Activated CD8-positive, alpha-beta T cell treated with anti-CD3 and anti-CD28 coated beads, Interleukin-2, amount 10 ng/mL, durations not matched to agents 7 days and 5 days (primary cell): ENCODE measurements at regions not wholly inside any gene's neighbourhood (a gene's known extent, or its start where the extent isn't known, plus 50 kb on each side); places are given as distances from the start of the nearest gene placed in this dataset.

Experiments used
- ATAC-seq: fragments of 150-1000 bp; cut with Tn5 transposase; one replicate; pipeline ENCODE4 v1.10.0; 2021; ENCODE audit warnings: moderate library complexity
- CTCF ChIA-PET: fragments of 350-600 bp; sonication (Branson Sonifier 250); formaldehyde crosslinking; loops from one replicate; lab custom pipeline; 2021; ENCODE audit warnings: antibody characterized with exemption; lab: Charles Lee
- POLR2A ChIA-PET: fragments of 350-600 bp; sonication (Branson Sonifier 250); formaldehyde crosslinking; loops from one replicate; lab custom pipeline; 2021; ENCODE audit warnings: antibody characterized with exemption; lab: Charles Lee
- DNase-seq: peaks from one replicate; pipeline ENCODE4 v3.0.0-alpha.2; 2020
- H3K27ac Mint-ChIP-seq: one replicate; pipeline ENCODE4 v1.8.0; 2021; ENCODE audit warnings: mild to moderate bottlenecking, mixed read lengths
- H3K27me3 Mint-ChIP-seq: one replicate; pipeline ENCODE4 v1.8.0; 2021; ENCODE audit warnings: low read depth, mixed read lengths
- H3K36me3 Mint-ChIP-seq: one replicate; pipeline ENCODE4 v1.8.0; 2021; ENCODE audit warnings: low read depth, mixed read lengths
- H3K4me1 Mint-ChIP-seq: one replicate; pipeline ENCODE4 v1.8.0; 2021; ENCODE audit warnings: low read depth, mixed read lengths
- H3K4me3 Mint-ChIP-seq: one replicate; pipeline ENCODE4 v1.8.0; 2021; ENCODE audit warnings: mild to moderate bottlenecking, mixed read lengths
- H3K9me3 Mint-ChIP-seq: one replicate; pipeline ENCODE4 v1.8.0; 2022; ENCODE audit warnings: mixed read lengths; ENCODE audit not compliant: insufficient read depth

DNA sequence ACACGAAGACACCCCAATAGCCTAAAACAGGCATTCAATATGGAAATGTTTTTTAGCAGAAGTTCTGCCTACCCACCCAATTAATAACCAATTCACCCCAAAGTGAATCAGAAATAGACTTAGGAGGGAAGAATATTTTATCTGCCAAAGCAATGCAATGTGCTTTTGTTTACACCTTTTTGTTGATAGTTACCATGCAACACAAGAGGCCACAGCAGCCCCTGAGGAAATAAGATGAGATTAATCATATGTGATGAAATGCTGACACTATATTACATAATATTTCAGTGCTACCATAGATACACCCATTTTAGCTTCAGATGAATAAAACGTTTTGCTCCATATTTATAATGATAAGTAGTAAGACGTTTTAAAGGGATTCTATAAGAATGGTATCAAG lies 60.9 kb upstream of the RGS2 start:
- DNase-seq: no peak
- CTCF ChIA-PET: no interaction called here

DNA sequence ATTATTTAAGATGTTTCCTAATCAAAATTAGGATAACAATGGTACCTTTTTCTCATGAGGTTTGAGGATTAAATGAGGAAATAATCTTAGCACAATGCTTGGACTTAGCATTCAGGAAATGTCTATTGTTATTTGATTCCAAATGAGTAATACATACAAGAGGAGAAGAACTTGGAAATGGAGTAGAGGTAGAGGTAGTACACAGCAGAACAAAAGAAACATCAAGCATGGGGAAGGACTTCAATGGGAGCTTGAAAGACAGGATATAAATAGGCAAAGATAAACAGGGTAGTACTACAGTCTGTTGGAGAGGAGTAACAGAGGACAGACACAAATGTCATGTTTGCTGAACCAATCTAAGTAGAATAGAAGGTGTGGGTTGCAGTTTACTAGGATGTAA lies 59.5 kb upstream of the RGS2 start:
- Mint-ChIP-seq H3K9me3 (no peaks in the 10 kb centered on the region), H3K36me3 (no peaks in the 10 kb centered on the region), H3K27me3 (no peaks in the 10 kb centered on the region), H3K4me3 (no peak overlapping the region), H3K27ac (no peak overlapping the region), H3K4me1 (no peaks in the 10 kb centered on the region)
- DNase-seq: no peak
- no peak for ATAC-seq
- ChIA-PET CTCF (no interaction called here), POLR2A (no interaction called here)

More for the DNA sequence above, 60.9 kb upstream of the RGS2 start:
- Mint-ChIP-seq H3K27me3 (no peaks in the 10 kb centered on the region), H3K4me3 (no peak overlapping the region), H3K27ac (no peak overlapping the region), H3K36me3 (no peaks in the 10 kb centered on the region), H3K9me3 (no peaks in the 10 kb centered on the region), H3K4me1 (no peaks in the 10 kb centered on the region)
- ATAC-seq: no peak
- POLR2A ChIA-PET: no interaction called here

DNA sequence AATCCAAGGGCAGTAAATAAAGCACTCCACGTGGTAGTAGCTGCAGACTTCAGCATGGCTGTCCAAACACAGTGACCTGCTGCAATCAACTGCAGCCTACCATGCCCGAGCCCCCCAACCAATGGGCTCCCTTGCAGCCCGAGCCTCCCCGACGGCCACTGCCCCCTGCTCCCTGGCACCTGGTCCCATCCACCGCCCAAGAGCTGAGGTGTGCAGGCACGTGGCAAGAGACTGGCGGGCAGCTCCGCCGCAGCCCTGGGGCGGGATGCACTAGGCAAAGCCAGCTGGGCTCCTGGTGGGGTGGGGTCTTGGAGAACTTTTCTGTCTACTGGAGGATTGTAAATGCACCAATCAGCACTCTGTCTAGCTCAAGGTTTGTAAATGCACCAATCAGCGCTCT lies 57.6 kb upstream of the RGS2 start:
- ATAC-seq (no peak), DNase-seq (no peak)
- CTCF ChIA-PET: no interaction called here
- Mint-ChIP-seq H3K9me3 (no peaks in the 10 kb centered on the region), H3K36me3 (no peaks in the 10 kb centered on the region), H3K27me3 (no peaks in the 10 kb centered on the region), H3K4me3 (no peak overlapping the region), H3K27ac (no peak overlapping the region), H3K4me1 (no peaks in the 10 kb centered on the region)
- POLR2A ChIA-PET: no interaction called here

DNA sequence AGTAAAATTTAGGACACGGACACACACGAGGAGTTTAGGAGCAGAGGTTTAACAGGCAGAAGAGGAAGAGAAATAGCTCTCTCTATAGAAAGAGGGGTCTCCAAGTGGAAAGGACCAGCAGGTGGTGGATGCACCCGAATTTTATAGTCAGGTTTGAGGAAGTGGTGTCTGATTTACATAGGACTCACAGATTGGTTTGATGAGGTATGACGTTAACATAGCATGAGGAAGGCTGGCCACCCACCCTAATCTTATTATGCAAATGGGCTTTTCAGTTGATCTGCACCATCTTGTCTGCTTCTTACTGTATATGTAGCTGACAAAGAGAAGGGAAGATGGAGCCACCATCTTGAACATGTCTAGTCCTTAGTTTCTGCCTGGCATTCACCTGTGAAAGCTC lies 52.5 kb upstream of the RGS2 start:
- H3K27ac Mint-ChIP-seq: no peak overlapping the region
- DNase-seq (no peak), ATAC-seq (no peak)
- ChIA-PET POLR2A (no interaction called here), CTCF (no interaction called here)
- no peak overlapping the region for H3K4me3 Mint-ChIP-seq
- peaks cover 4% of the 10 kb centered on the region for H3K27me3 Mint-ChIP-seq
- no peaks in the 10 kb centered on the region for H3K36me3 Mint-ChIP-seq
- H3K4me1 Mint-ChIP-seq: no peaks in the 10 kb centered on the region
- no peaks in the 10 kb centered on the region for H3K9me3 Mint-ChIP-seq

DNA sequence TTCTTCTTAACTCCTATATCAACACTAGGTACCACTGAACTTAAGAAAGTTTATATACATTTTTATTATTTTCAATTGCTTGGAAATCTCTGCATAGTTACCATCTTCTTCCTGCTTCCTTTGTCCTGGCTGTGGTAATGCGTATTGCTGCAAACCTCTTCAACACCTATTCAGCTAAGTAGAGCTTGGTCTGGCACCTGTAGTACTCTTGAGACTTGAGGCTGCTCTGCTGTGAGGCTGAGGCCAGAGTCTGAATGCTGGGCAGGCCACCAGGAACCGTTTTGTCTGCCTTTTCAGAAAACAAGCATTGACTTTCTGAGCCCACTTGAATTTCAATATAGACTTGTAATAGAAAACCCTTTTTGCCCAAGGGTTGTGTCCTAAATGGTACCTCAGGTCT lies 52.0 kb upstream of the RGS2 start:
- DNase-seq: no peak
- H3K4me3 Mint-ChIP-seq: no peak overlapping the region
- POLR2A ChIA-PET: no interaction called here
- CTCF ChIA-PET: no interaction called here
- no peaks in the 10 kb centered on the region for H3K4me1 Mint-ChIP-seq
- peaks cover 4% of the 10 kb centered on the region for H3K27me3 Mint-ChIP-seq
- H3K9me3 Mint-ChIP-seq: no peaks in the 10 kb centered on the region
- ATAC-seq: no peak
- no peak overlapping the region for H3K27ac Mint-ChIP-seq
- no peaks in the 10 kb centered on the region for H3K36me3 Mint-ChIP-seq

DNA sequence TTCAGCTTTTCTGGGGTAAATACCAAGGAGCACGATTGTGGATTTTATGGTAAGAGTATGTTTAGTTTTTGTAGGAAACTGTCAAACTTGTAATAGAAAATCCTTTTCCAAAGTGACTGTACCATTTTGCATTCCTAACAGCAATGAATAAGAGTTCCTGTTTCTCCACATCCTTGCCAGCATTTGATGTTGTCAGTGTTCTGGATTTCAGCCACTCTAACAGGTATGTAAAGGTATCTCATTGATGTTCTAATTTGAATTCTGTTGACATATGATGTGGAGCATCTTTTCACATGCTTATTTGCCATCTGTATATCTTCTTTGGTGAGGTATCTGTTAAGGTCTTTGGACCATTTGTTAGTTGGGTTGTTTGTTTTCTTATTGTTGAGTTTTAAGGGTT lies 50.3 kb upstream of the RGS2 start:
- Mint-ChIP-seq H3K27me3 (peaks cover 4% of the 10 kb centered on the region), H3K36me3 (no peaks in the 10 kb centered on the region), H3K27ac (no peak overlapping the region), H3K4me3 (no peak overlapping the region), H3K4me1 (no peaks in the 10 kb centered on the region), H3K9me3 (no peaks in the 10 kb centered on the region)
- CTCF ChIA-PET: interaction anchor here (0.6 kb wide), 1 partner anchor 268 kb away, joined by 3 read pairs; no protein-coding TSS in a partner anchor
- no peak for ATAC-seq
- no peak for DNase-seq
- POLR2A ChIA-PET: no interaction called here
